KOPT-K1 (cell line): ENCODE measurements at regions not wholly inside any gene's neighbourhood (a gene's known extent, or its start where the extent isn't known, plus 50 kb on each side); places are given as distances from the start of the nearest gene placed in this dataset.
"Not testable (repeated sequence)": the region's sequence is repeated elsewhere in the genome, so short reads cannot be mapped to it uniquely, and the experiment has no call there.

Experiments
- H3K27ac ChIP-seq: fragments of 200-600 bp; sonication (generic); 2 replicates; pipeline ENCODE4 v1.5.1; 2016; ENCODE audit warnings: antibody characterized with exemption, mild to moderate bottlenecking, low read depth, low read length; ENCODE audit not compliant: poor library complexity, severe bottlenecking
- H3K36me3 ChIP-seq: fragments of 200-600 bp; sonication (generic); 2 replicates; pipeline ENCODE4 v1.5.1; 2017; ENCODE audit warnings: antibody characterized with exemption, mild to moderate bottlenecking, low read length, moderate library complexity; ENCODE audit not compliant: insufficient read depth
- H3K9me3 ChIP-seq: fragments of 200-600 bp; sonication (generic); 2 replicates; pipeline ENCODE4 v1.5.1; 2017; ENCODE audit warnings: antibody characterized with exemption, low read length, mild to moderate bottlenecking; ENCODE audit not compliant: insufficient read depth, poor library complexity, severe bottlenecking

GRCh38 chr7:56206420-56206819, 90.2 kb upstream of the NUPR2 start:
- no peaks in the 10 kb centered on the region for H3K36me3 ChIP-seq
- H3K27ac ChIP-seq: no peak overlapping the region
- H3K9me3 ChIP-seq: peaks cover 1% of the 10 kb centered on the region

- Histone ChIP-seq H3K36me3 (no peaks in the 10 kb centered on the region), H3K27ac (no peak overlapping the region), H3K9me3 (no peaks in the 10 kb centered on the region)
Measured at GRCh38 chr7:56199639-56200038, 83.4 kb upstream of the NUPR2 start.

- not testable (repeated sequence) for H3K27ac ChIP-seq, H3K9me3 ChIP-seq, H3K36me3 ChIP-seq
Measured at GRCh38 chr7:56196195-56196594, 80.0 kb upstream of the NUPR2 start.

- Histone ChIP-seq H3K36me3 (no peaks in the 10 kb centered on the region), H3K27ac (no peak overlapping the region), H3K9me3 (no peaks in the 10 kb centered on the region)
Measured at GRCh38 chr7:56188823-56189346, 72.7 kb upstream of the NUPR2 start.

- no peaks in the 10 kb centered on the region for H3K36me3 ChIP-seq
- H3K27ac ChIP-seq: no peak overlapping the region
- no peaks in the 10 kb centered on the region for H3K9me3 ChIP-seq
Measured at GRCh38 chr7:56188376-56188775, 72.2 kb upstream of the NUPR2 start.

- no peak overlapping the region for H3K27ac ChIP-seq
- peaks cover 3% of the 10 kb centered on the region for H3K9me3 ChIP-seq
- H3K36me3 ChIP-seq: no peaks in the 10 kb centered on the region
Measured at GRCh38 chr7:56181010-56181409, 64.8 kb upstream of the NUPR2 start.

GRCh38 chr7:56175771-56176170, 59.6 kb upstream of the NUPR2 start:
- Histone ChIP-seq H3K36me3 (no peaks in the 10 kb centered on the region), H3K9me3 (peaks cover 19% of the 10 kb centered on the region), H3K27ac (no peak overlapping the region)

GRCh38 chr7:56174875-56175760, 58.9 kb upstream of the NUPR2 start:
- Histone ChIP-seq H3K36me3 (no peaks in the 10 kb centered on the region), H3K9me3 (peaks cover 19% of the 10 kb centered on the region), H3K27ac (no peak overlapping the region)

- peaks cover 19% of the 10 kb centered on the region for H3K9me3 ChIP-seq
Measured at GRCh38 chr7:56174346-56174874, 58.2 kb upstream of the NUPR2 start.

More at GRCh38 chr7:56174346-56174874, 58.2 kb upstream of the NUPR2 start:
- Histone ChIP-seq H3K27ac (no peak overlapping the region), H3K36me3 (no peaks in the 10 kb centered on the region)
